ENCODE measurements at regions not wholly inside any gene's neighbourhood (a gene's known extent, or its start where the extent isn't known, plus 50 kb on each side); places are given as distances from the start of the nearest gene placed in this dataset.

DNA sequence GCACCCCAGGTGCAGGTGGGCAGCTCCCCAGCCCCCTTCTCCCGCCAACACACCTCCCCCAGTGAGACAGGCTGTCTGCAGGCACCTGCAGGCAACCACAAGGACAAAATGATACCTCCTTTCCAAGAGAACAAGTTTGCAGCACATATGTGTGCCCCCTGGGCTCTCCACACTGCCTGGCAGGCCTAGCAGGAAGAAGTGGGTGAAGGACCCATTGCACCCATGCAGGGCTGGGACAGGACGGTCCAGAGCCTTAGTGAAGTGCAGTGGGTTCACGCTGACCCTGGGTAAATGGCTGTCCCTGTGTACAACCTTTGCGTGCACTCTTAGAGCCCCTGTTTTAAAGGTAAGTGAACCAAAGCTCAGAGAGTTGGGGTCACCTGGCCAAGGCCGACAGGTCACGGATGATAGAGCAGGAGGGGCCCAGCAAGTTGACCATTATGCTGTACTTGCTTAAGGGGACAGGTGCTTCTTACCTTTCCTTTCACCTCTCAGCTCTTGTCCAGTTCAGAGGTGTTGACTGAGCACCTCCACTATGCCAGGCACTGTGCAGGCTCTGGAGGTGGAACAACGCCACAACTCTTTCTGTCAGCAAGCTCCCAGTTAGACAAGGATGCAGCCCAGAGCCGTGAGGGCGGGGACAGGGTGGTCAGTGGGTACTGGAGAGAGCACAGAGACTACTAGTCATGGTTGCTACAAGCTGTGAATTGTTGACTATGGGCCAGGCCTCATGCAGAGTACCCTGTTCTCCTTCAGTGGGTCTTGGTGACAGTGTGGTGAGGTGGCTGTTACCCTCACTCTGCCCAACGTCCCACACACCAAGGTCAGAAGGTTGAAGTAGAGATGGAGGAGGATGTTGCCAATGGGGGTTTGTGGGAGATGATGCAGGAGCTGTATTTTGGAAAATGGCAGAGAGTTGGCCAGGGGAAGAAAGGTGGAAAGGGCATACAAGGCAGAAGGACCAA, 125.9 kb downstream of the PAPOLA start:
- TF ChIP-seq, protein P1, sequence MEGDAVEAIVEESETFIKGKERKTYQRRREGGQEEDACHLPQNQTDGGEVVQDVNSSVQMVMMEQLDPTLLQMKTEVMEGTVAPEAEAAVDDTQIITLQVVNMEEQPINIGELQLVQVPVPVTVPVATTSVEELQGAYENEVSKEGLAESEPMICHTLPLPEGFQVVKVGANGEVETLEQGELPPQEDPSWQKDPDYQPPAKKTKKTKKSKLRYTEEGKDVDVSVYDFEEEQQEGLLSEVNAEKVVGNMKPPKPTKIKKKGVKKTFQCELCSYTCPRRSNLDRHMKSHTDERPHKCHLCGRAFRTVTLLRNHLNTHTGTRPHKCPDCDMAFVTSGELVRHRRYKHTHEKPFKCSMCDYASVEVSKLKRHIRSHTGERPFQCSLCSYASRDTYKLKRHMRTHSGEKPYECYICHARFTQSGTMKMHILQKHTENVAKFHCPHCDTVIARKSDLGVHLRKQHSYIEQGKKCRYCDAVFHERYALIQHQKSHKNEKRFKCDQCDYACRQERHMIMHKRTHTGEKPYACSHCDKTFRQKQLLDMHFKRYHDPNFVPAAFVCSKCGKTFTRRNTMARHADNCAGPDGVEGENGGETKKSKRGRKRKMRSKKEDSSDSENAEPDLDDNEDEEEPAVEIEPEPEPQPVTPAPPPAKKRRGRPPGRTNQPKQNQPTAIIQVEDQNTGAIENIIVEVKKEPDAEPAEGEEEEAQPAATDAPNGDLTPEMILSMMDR (IDR thresholded peaks at IDR 0.05; ENCODE audit: extremely low read depth in 1 of 2, insufficient read depth in 1 of 2, low read depth in 1 of 2, low read length in 2 of 2), result no peak
- TF ChIP-seq POLR2AphosphoS5 (IDR thresholded peaks at IDR 0.05; ENCODE audit: insufficient read depth, low read depth, low read length) (no peak), POLR2A (IDR thresholded peaks at IDR 0.05; ENCODE audit: low read depth, low read length) (no peak), EZH2 (IDR thresholded peaks at IDR 0.05; ENCODE audit: borderline replicate concordance, low read depth, low read length, severe bottlenecking) (no peak)
- TF ChIP-seq, protein P2, sequence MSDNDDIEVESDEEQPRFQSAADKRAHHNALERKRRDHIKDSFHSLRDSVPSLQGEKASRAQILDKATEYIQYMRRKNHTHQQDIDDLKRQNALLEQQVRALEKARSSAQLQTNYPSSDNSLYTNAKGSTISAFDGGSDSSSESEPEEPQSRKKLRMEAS (IDR thresholded peaks at IDR 0.05; ENCODE audit: insufficient read depth, insufficient read length), result no peak

All from endothelial cell of umbilical vein (primary cell).